Omental fat pad (tissue), 3 donors: ENCODE measurements at regions not wholly inside any gene's neighbourhood (a gene's known extent, or its start where the extent isn't known, plus 50 kb on each side); places are given as distances from the start of the nearest gene placed in this dataset.

Source experiments
- ATAC-seq: fragments of 150-250 bp; one replicate; pipeline ENCODE4 v1.9.1; 2016; ENCODE audit warnings: mild to moderate bottlenecking, moderate library complexity; ENCODE audit not compliant: low FRiP score
- DNase-seq: peaks from one replicate; pipeline ENCODE4 v3.0.0-alpha.2; 2019; ENCODE audit warnings: low spot score
- TF ChIP-seq, protein P1 (sequence below), 3 donors: fragments of 450-650 bp; IDR thresholded peaks; one replicate each; pipeline ENCODE4 v1.5.1; 2016 to 2017; ENCODE audit warnings: antibody characterized with exemption in 3 of 3, mild to moderate bottlenecking in 3 of 3, moderate library complexity in 2 of 3

DNA sequence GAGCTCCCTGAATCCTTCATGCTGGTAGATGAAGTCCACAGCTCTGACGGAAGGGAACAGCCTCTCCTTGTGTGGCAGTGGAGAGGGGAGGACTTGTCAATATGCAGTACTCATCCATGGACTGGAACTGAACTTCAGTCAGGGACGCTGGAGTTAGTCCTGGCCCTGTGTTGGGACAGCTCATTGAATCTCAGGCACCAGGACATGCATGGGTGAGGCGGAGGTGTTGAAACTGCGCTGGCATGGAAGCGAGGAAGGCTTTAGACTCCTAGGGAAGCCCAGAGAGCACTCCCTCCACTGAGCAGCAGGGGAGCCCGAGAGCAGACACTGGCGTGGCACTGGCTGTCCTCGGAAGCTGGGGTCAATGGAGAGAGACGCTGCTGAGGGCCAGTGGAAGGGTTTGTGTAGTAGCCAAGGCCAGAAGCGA lies 161.3 kb upstream of the GGTLC1 start:
- no peak for DNase-seq
- peak; percentile 33 for ATAC-seq
- TF ChIP-seq, protein P1, sequence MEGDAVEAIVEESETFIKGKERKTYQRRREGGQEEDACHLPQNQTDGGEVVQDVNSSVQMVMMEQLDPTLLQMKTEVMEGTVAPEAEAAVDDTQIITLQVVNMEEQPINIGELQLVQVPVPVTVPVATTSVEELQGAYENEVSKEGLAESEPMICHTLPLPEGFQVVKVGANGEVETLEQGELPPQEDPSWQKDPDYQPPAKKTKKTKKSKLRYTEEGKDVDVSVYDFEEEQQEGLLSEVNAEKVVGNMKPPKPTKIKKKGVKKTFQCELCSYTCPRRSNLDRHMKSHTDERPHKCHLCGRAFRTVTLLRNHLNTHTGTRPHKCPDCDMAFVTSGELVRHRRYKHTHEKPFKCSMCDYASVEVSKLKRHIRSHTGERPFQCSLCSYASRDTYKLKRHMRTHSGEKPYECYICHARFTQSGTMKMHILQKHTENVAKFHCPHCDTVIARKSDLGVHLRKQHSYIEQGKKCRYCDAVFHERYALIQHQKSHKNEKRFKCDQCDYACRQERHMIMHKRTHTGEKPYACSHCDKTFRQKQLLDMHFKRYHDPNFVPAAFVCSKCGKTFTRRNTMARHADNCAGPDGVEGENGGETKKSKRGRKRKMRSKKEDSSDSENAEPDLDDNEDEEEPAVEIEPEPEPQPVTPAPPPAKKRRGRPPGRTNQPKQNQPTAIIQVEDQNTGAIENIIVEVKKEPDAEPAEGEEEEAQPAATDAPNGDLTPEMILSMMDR (IDR thresholded peaks at IDR 0.05) = no peak

DNA sequence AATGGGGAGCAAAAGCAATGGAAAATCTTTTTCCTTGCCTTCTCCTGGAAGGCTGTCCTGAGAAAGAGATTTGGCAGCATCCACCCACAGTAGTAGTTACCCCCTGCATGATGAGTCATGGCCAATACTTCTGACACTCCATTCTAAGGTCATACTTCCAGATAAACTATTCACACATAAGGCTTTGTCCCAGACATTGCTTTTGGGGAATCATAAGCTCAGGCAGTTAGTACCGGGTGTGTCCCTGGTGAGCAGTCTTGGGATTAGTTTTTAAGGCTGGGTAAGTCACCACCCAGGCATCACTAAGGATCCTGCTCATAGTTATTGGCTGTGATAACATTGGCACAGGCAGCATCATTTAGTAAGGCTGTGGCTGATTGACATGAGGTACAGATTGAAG lies 160.6 kb upstream of the GGTLC1 start:
- ATAC-seq (no peak), DNase-seq (no peak)
- TF ChIP-seq, protein P1 (IDR thresholded peaks at IDR 0.05) = no peak

DNA sequence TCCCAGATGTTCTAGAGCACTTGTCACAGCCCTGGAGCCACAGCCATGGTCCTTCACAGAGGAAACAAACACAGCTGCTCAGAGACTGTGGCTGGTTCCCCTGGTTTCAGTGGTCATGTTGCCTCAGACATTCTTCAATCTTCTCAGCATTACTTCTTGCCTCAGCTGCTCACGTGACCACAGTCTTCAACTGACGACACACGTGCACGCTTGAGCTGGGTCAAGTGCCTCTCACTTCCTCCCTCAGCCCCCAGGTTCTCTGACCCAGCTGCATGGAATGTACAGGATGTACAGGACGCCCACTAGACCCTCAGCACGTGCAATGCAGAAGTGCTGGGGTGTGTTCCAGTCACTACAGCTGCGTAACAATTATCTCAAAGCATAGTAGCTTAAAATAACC lies 159.8 kb upstream of the GGTLC1 start:
- no peak for ATAC-seq
- no peak for DNase-seq
- TF ChIP-seq, protein P1 (IDR thresholded peaks at IDR 0.05) = no peak

DNA sequence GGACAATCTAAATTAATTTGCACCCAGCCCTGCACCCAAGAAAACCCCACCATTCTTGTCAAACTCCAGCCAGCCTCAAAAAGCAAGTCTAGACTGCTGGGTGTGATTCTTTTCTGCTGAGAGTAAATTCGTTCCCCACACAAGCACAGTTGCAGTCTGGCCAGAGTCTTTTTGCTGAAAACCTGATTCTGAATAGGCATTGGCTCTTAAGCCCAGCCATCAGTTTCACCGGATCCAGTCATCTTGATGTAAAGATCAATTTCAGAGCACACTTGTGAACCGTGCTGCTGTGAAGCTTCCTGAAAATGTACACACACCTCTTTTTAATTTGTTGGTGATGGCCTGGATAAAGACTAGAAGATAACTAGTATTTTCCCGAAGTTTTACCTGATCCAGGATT lies 159.4 kb upstream of the GGTLC1 start:
- DNase-seq (no peak), ATAC-seq (no peak)
- TF ChIP-seq, protein P1 (IDR thresholded peaks at IDR 0.05) = no peak

DNA sequence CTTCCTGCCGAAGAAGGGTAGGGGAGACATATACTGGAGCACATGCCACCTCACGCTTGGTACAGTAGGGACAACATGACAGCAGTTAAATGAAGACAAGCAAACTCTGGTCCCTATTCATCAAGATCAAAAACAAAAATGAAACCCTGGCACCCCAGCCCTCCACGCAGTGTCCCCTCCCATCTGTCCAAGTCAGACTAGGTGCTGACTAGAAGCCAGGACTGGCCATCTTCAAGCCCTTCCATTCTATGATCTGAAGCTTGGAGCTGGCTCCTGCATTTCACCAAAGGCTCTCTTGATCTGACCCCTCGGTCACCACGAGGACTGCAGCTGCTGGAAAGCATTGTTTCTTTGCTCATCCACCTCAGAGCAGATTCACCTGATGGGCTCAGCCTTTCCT lies 158.9 kb upstream of the GGTLC1 start:
- no peak for ATAC-seq
- no peak for DNase-seq
- TF ChIP-seq, protein P1 (IDR thresholded peaks at IDR 0.05) = no peak

DNA sequence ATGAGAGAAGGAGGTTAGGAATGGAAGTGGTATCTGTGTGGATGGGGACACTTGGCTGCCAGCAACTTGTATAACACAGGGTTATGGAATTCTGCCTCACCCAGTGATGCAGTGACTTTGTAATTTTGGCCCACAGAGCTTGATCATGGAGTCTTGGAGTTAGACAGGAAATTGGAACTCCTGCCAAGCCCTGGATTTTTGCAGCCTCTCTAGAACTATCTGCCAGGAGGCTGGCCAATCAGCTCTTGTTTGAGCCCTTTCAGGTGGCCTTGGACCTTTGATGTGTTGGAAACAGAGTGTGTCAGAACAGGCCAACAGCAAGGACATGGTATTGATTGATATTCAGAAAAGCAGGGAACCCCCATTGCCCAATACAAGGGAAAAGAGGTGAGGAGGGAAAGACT lies 157.7 kb upstream of the GGTLC1 start:
- DNase-seq = no peak
- no peak for ATAC-seq
- TF ChIP-seq, protein P1 (IDR thresholded peaks at IDR 0.05) = no peak

DNA sequence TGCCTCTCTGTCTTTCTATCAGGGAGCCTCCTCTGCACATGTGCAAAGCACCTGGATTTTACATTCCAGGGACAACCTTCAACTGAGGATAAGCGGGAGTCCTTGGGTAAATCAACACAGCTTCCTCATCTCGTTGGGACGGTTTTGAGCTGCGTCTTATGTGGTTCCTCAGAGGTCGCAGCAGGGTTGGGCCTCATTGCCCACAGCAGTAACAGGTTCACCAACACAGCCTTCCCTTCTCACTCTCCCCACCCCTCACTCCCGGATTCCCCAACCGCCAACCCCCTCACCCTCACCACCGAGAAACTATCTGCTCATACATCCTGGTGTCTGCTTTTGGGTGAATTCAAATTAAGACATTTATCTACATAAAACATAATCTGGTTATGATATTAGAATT lies 155.8 kb upstream of the GGTLC1 start:
- no peak for DNase-seq
- no peak for ATAC-seq
- TF ChIP-seq, protein P1 (IDR thresholded peaks at IDR 0.05) = no peak
